SK-N-SH (cell line): ENCODE measurements at regions not wholly inside any gene's neighbourhood (a gene's known extent, or its start where the extent isn't known, plus 50 kb on each side); places are given as distances from the start of the nearest gene placed in this dataset.

ENCODE experiments used
- CTCF ChIP-seq: fragments of 200-600 bp; sonication (generic); IDR thresholded peaks from 2 replicates; pipeline ENCODE4 v1.6.1; 2017; ENCODE audit warnings: antibody characterized with exemption, mild to moderate bottlenecking, moderate library complexity
- EP300 ChIP-seq, 2 experiments: IDR thresholded peaks; 2 replicates each; pipeline versions ENCODE4 v1.4.0 to v1.6.1; 2012; ENCODE audit warnings: borderline replicate concordance in 1 of 2, low read depth in 1 of 2, low read length in 1 of 2
- MXI1 ChIP-seq: IDR thresholded peaks from 2 replicates; pipeline ENCODE4 v1.6.1; 2012; ENCODE audit warnings: mild to moderate bottlenecking, low read depth, low read length, improper control_type of control experiment
- SIN3A ChIP-seq: IDR thresholded peaks from 2 replicates; pipeline ENCODE4 v1.6.1; 2012; ENCODE audit warnings: low read depth, mild to moderate bottlenecking, low read length, moderate library complexity, borderline replicate concordance
- SMC3 ChIP-seq: IDR thresholded peaks from 2 replicates; pipeline ENCODE4 v1.6.1; 2012; ENCODE audit warnings: low read depth, low read length, improper control_type of control experiment
- TEAD4 ChIP-seq: IDR thresholded peaks from 2 replicates; pipeline ENCODE4 v1.4.0; 2012; ENCODE audit warnings: mild to moderate bottlenecking, borderline replicate concordance; ENCODE audit not compliant: insufficient read depth
- ZBTB33 ChIP-seq: IDR thresholded peaks from 2 replicates; pipeline ENCODE4 v1.4.0; 2012; ENCODE audit warnings: low read depth, borderline replicate concordance

- no peak for TF ChIP-seq CTCF
- no peak for TF ChIP-seq SIN3A
- no peak for TF ChIP-seq SMC3
- no peak for TF ChIP-seq ZBTB33
- TF ChIP-seq EP300 (IDR thresholded peaks at IDR 0.05; ENCODE audit: borderline replicate concordance in 1 of 2, low read depth in 1 of 2, low read length in 1 of 2) = no peak
- TF ChIP-seq MXI1 = no peak
- TF ChIP-seq TEAD4 = no peak
Measured at GRCh38 chr2:78754930-78755329, 270.6 kb upstream of the REG3G start.
